ENCODE measurements at regions not wholly inside any gene's neighbourhood (a gene's known extent, or its start where the extent isn't known, plus 50 kb on each side); places are given as distances from the start of the nearest gene placed in this dataset.
"Not testable (repeated sequence)": the region's sequence is repeated elsewhere in the genome, so short reads cannot be mapped to it uniquely, and the experiment has no call there.

- no peak overlapping the region for H3K4me3 ChIP-seq (ENCODE audit: low read depth in 1 of 2, low read length in 1 of 2)
- no peaks in the 10 kb centered on the region for H3K9me3 ChIP-seq
- no peak for TF ChIP-seq CTCF (IDR thresholded peaks at IDR 0.05)
- no peaks in the 10 kb centered on the region for H3K4me1 ChIP-seq (ENCODE audit: control insufficient read depth in 1 of 2, insufficient read depth in 1 of 2, low read depth in 1 of 2, low read length in 1 of 2)
- no peaks in the 10 kb centered on the region for H3K36me3 ChIP-seq
- no peak overlapping the region for H3K27ac ChIP-seq
- H3K27me3 ChIP-seq = no peaks in the 10 kb centered on the region
Measured at GRCh38 chr1:190832511-190832910, 354.8 kb upstream of the BRINP3 start.

- H3K9me3 ChIP-seq = no peaks in the 10 kb centered on the region
- TF ChIP-seq CTCF (IDR thresholded peaks at IDR 0.05) = no peak
- H3K27ac ChIP-seq = no peak overlapping the region
- H3K36me3 ChIP-seq = no peaks in the 10 kb centered on the region
- no peak overlapping the region for H3K4me3 ChIP-seq (ENCODE audit: low read depth in 1 of 2, low read length in 1 of 2)
- no peaks in the 10 kb centered on the region for H3K4me1 ChIP-seq (ENCODE audit: control insufficient read depth in 1 of 2, insufficient read depth in 1 of 2, low read depth in 1 of 2, low read length in 1 of 2)
- no peaks in the 10 kb centered on the region for H3K27me3 ChIP-seq
Measured at GRCh38 chr1:190835658-190836057, 358.0 kb upstream of the BRINP3 start.

- H3K4me1 ChIP-seq (ENCODE audit: control insufficient read depth in 1 of 2, insufficient read depth in 1 of 2, low read depth in 1 of 2, low read length in 1 of 2); H3K36me3 ChIP-seq; H3K27me3 ChIP-seq; H3K27ac ChIP-seq; H3K4me3 ChIP-seq (ENCODE audit: low read depth in 1 of 2, low read length in 1 of 2); H3K9me3 ChIP-seq: not testable (repeated sequence)
Measured at GRCh38 chr1:190837200-190837599, 359.5 kb upstream of the BRINP3 start.

GRCh38 chr1:190837888-190838287, 360.2 kb upstream of the BRINP3 start:
- H3K27me3 ChIP-seq = no peaks in the 10 kb centered on the region
- no peaks in the 10 kb centered on the region for H3K36me3 ChIP-seq
- no peaks in the 10 kb centered on the region for H3K9me3 ChIP-seq
- TF ChIP-seq CTCF (IDR thresholded peaks at IDR 0.05) = no peak
- H3K27ac ChIP-seq = no peak overlapping the region
- H3K4me3 ChIP-seq (ENCODE audit: low read depth in 1 of 2, low read length in 1 of 2) = no peak overlapping the region
- no peaks in the 10 kb centered on the region for H3K4me1 ChIP-seq (ENCODE audit: control insufficient read depth in 1 of 2, insufficient read depth in 1 of 2, low read depth in 1 of 2, low read length in 1 of 2)

- Histone ChIP-seq H3K27ac (no peak overlapping the region), H3K9me3 (no peaks in the 10 kb centered on the region), H3K4me3 (ENCODE audit: low read depth in 1 of 2, low read length in 1 of 2) (no peak overlapping the region), H3K36me3 (no peaks in the 10 kb centered on the region), H3K27me3 (no peaks in the 10 kb centered on the region), H3K4me1 (ENCODE audit: control insufficient read depth in 1 of 2, insufficient read depth in 1 of 2, low read depth in 1 of 2, low read length in 1 of 2) (no peaks in the 10 kb centered on the region)
- TF ChIP-seq CTCF (IDR thresholded peaks at IDR 0.05) = no peak
Measured at GRCh38 chr1:190847166-190847565, 369.5 kb upstream of the BRINP3 start.

GRCh38 chr1:190849346-190849745, 371.7 kb upstream of the BRINP3 start:
- Histone ChIP-seq H3K27ac (no peak overlapping the region), H3K4me3 (ENCODE audit: low read depth in 1 of 2, low read length in 1 of 2) (no peak overlapping the region), H3K9me3 (no peaks in the 10 kb centered on the region), H3K36me3 (no peaks in the 10 kb centered on the region), H3K4me1 (ENCODE audit: control insufficient read depth in 1 of 2, insufficient read depth in 1 of 2, low read depth in 1 of 2, low read length in 1 of 2) (no peaks in the 10 kb centered on the region), H3K27me3 (no peaks in the 10 kb centered on the region)
- no peak for TF ChIP-seq CTCF (IDR thresholded peaks at IDR 0.05)

Measured in neutrophil (primary cell).